Tibial artery (tissue), 4 donors: ENCODE measurements at regions not wholly inside any gene's neighbourhood (a gene's known extent, or its start where the extent isn't known, plus 50 kb on each side); places are given as distances from the start of the nearest gene placed in this dataset.
"Not testable (repeated sequence)": the region's sequence is repeated elsewhere in the genome, so short reads cannot be mapped to it uniquely, and the experiment has no call there.

Experiments used
- DNase-seq, 2 donors: peaks; one replicate each; pipeline ENCODE4 v3.0.0-alpha.2; 2019
- H3K27ac ChIP-seq, 2 donors: fragments of 200-600 bp; sonication (generic) in 1 of 2; 1 replicate in 1 of 2; 2 replicates in 1 of 2; pipeline ENCODE4 v1.5.1; 2018 to 2019; ENCODE audit warnings: mild to moderate bottlenecking in 1 of 2
- H3K27me3 ChIP-seq, 2 donors: fragments of 200-600 bp; sonication (generic) in 1 of 2; one replicate each; pipeline versions ENCODE4 v1.5.1 to v1.6.0; 2016 to 2019
- H3K36me3 ChIP-seq, 3 donors: fragments of 200-600 bp; sonication (generic) in 2 of 3; one replicate each; pipeline ENCODE4 v1.5.1; 2016 to 2019; ENCODE audit warnings: mild to moderate bottlenecking in 2 of 3
- H3K4me1 ChIP-seq, 4 donors: fragments of 200-600 bp; sonication (generic) in 2 of 4; 1 replicate in 3 of 4; 2 replicates in 1 of 4; pipeline ENCODE4 v1.5.1; 2016 to 2019
- H3K4me3 ChIP-seq, 2 donors: fragments of 200-600 bp; sonication (generic) in 1 of 2; 1 replicate in 1 of 2; 2 replicates in 1 of 2; pipeline ENCODE4 v1.5.1; 2018 to 2019; ENCODE audit warnings: mild to moderate bottlenecking in 2 of 2
- H3K9me3 ChIP-seq, 3 donors: fragments of 200-600 bp; sonication (generic) in 1 of 3; one replicate each; pipeline ENCODE4 v1.5.1; 2016 to 2019
- intact Hi-C: fragments of 100-400 bp; cut with DNase I; formaldehyde crosslinking; loops from one replicate; pipeline ENCODE4 v1.15.0; 2023; ENCODE audit warnings: low total_unique reads

- H3K27ac ChIP-seq, H3K27me3 ChIP-seq, H3K4me3 ChIP-seq, H3K4me1 ChIP-seq, H3K9me3 ChIP-seq, H3K36me3 ChIP-seq, DNase-seq, intact Hi-C loops: not testable (repeated sequence)
Measured at GRCh38 chr21:7743940-7744339, 2777.4 kb upstream of the TPTE start.

GRCh38 chr21:7744406-7745099 is 2776.8 kb upstream of the TPTE start:
- intact Hi-C loops, DNase-seq, H3K27me3 ChIP-seq: not testable (repeated sequence)

GRCh38 chr21:7745100-7745450 is 2776.3 kb upstream of the TPTE start:
- H3K9me3 ChIP-seq, H3K36me3 ChIP-seq, H3K27ac ChIP-seq, H3K4me1 ChIP-seq, H3K27me3 ChIP-seq, H3K4me3 ChIP-seq, DNase-seq, intact Hi-C loops: not testable (repeated sequence)

More at GRCh38 chr21:7744406-7745099, 2776.8 kb upstream of the TPTE start:
- H3K27ac ChIP-seq, H3K9me3 ChIP-seq, H3K4me3 ChIP-seq, H3K4me1 ChIP-seq, H3K36me3 ChIP-seq: not testable (repeated sequence)

- H3K27me3 ChIP-seq, H3K9me3 ChIP-seq, intact Hi-C loops, H3K27ac ChIP-seq, H3K4me3 ChIP-seq, H3K36me3 ChIP-seq, DNase-seq, H3K4me1 ChIP-seq: not testable (repeated sequence)
Measured at GRCh38 chr21:7747964-7748363, 2773.4 kb upstream of the TPTE start.

- H3K27me3 ChIP-seq, DNase-seq, intact Hi-C loops, H3K27ac ChIP-seq, H3K4me3 ChIP-seq, H3K36me3 ChIP-seq, H3K9me3 ChIP-seq, H3K4me1 ChIP-seq: not testable (repeated sequence)
Measured at GRCh38 chr21:7752611-7753010, 2768.8 kb upstream of the TPTE start.

- H3K4me3 ChIP-seq, DNase-seq, H3K36me3 ChIP-seq, H3K27ac ChIP-seq, intact Hi-C loops, H3K9me3 ChIP-seq, H3K4me1 ChIP-seq, H3K27me3 ChIP-seq: not testable (repeated sequence)
Measured at GRCh38 chr21:7753380-7753877, 2768.0 kb upstream of the TPTE start.

GRCh38 chr21:7769985-7770384 is 2751.4 kb upstream of the TPTE start:
- H3K4me3 ChIP-seq, H3K27ac ChIP-seq, H3K36me3 ChIP-seq, H3K27me3 ChIP-seq, DNase-seq, H3K9me3 ChIP-seq, intact Hi-C loops, H3K4me1 ChIP-seq: not testable (repeated sequence)

GRCh38 chr21:7774219-7774618 is 2747.2 kb upstream of the TPTE start:
- DNase-seq, H3K4me3 ChIP-seq, H3K27ac ChIP-seq, H3K4me1 ChIP-seq, H3K27me3 ChIP-seq, H3K36me3 ChIP-seq, H3K9me3 ChIP-seq, intact Hi-C loops: not testable (repeated sequence)

- peak in 1 of 2 donors; percentile 3 for DNase-seq
- intact Hi-C loops, H3K4me1 ChIP-seq, H3K9me3 ChIP-seq, H3K27ac ChIP-seq, H3K27me3 ChIP-seq, H3K4me3 ChIP-seq, H3K36me3 ChIP-seq: not testable (repeated sequence)
Measured at GRCh38 chr21:7775327-7775984, 2745.9 kb upstream of the TPTE start.

- DNase-seq, H3K4me1 ChIP-seq, H3K27ac ChIP-seq, intact Hi-C loops, H3K9me3 ChIP-seq, H3K4me3 ChIP-seq, H3K27me3 ChIP-seq, H3K36me3 ChIP-seq: not testable (repeated sequence)
Measured at GRCh38 chr21:7776035-7776434, 2745.3 kb upstream of the TPTE start.

GRCh38 chr21:7776622-7777021 is 2744.8 kb upstream of the TPTE start:
- H3K4me3 ChIP-seq, H3K27ac ChIP-seq, intact Hi-C loops, DNase-seq, H3K4me1 ChIP-seq, H3K27me3 ChIP-seq, H3K36me3 ChIP-seq, H3K9me3 ChIP-seq: not testable (repeated sequence)

GRCh38 chr21:7777289-7777688 is 2744.1 kb upstream of the TPTE start:
- H3K27ac ChIP-seq, H3K27me3 ChIP-seq, H3K4me1 ChIP-seq, H3K4me3 ChIP-seq, H3K36me3 ChIP-seq, intact Hi-C loops, H3K9me3 ChIP-seq: not testable (repeated sequence)
- DNase-seq, result peak in 1 of 2 donors; percentile 25

GRCh38 chr21:7787427-7788078 is 2733.8 kb upstream of the TPTE start:
- H3K4me3 ChIP-seq, H3K4me1 ChIP-seq, H3K36me3 ChIP-seq, H3K27me3 ChIP-seq, H3K9me3 ChIP-seq, intact Hi-C loops, H3K27ac ChIP-seq, DNase-seq: not testable (repeated sequence)

GRCh38 chr21:7793797-7794196 is 2727.6 kb upstream of the TPTE start:
- H3K4me3 ChIP-seq, H3K4me1 ChIP-seq, DNase-seq, intact Hi-C loops, H3K27ac ChIP-seq, H3K36me3 ChIP-seq, H3K9me3 ChIP-seq, H3K27me3 ChIP-seq: not testable (repeated sequence)
